ENCODE measurements at regions not wholly inside any gene's neighbourhood (a gene's known extent, or its start where the extent isn't known, plus 50 kb on each side); places are given as distances from the start of the nearest gene placed in this dataset.

DNA sequence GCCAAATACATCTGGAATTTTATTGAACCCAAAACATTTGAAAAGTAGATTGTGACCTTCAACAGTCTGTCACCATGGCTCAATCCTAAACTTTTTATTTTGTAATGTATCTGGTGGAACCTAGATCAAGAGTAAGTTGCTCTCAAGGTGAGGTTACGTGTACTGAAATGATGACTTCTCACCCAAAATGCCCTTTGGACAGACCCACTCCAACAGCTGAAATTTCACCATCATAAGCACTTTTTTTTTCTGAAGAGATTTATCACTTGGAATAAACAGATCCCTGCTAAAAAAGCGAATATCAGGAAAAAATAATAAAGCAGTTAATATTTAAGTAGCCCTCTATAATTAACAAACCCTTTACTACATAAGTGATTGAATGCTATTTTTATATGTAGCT is 155.0 kb upstream of the FBXL7 start:
- H3K27me3 ChIP-seq (replicated peaks in 1 of 4; ENCODE audit: control insufficient read depth in 3 of 4, extremely low read depth in 1 of 4, insufficient read depth in 3 of 4, low read length in 3 of 4) = no peaks in the 10 kb centered on the region
- H2AK5ac ChIP-seq (ENCODE audit: low read depth, low read length) = no peak overlapping the region
- no peak overlapping the region for H2BK5ac ChIP-seq (ENCODE audit: low read depth, low read length)
- no peak overlapping the region for H4K8ac ChIP-seq (ENCODE audit: extremely low read depth, insufficient read depth, low read length)
- H2AFZ ChIP-seq (ENCODE audit: low read length) = no peak overlapping the region
- POLR2A ChIA-PET (ENCODE audit: partially characterized antibody) = interaction anchor here (1.0 kb wide), 1 partner anchor 9 kb away, joined by 3 read pairs; no protein-coding TSS in a partner anchor
- no peak overlapping the region for H3K18ac ChIP-seq (ENCODE audit: extremely low read depth, low read length)
- no peak overlapping the region for H2BK120ac ChIP-seq (replicated peaks; ENCODE audit: low read depth, low read length)
- H3K4me1 ChIP-seq (replicated peaks in 1 of 4; ENCODE audit: control insufficient read depth in 3 of 4, insufficient read depth in 4 of 4, low read length in 3 of 4) = no peaks in the 10 kb centered on the region
- H4K20me1 ChIP-seq (replicated peaks in 1 of 2; ENCODE audit: control insufficient read depth in 1 of 2, insufficient read depth in 2 of 2, low read length in 2 of 2) = no peaks in the 10 kb centered on the region
- H2BK15ac ChIP-seq (ENCODE audit: low read length) = no peak overlapping the region
- no peaks in the 10 kb centered on the region for H3K36me3 ChIP-seq (ENCODE audit: control insufficient read depth in 2 of 4, insufficient read depth in 4 of 4, low read length in 3 of 4)
- H3K23me2 ChIP-seq (ENCODE audit: low read depth, low read length) = no peaks in the 10 kb centered on the region
- H3K4me2 ChIP-seq (ENCODE audit: insufficient read depth in 1 of 2, low read depth in 2 of 2, low read length in 2 of 2) = no peak overlapping the region
- H3K23ac ChIP-seq (ENCODE audit: insufficient read length) = no peak overlapping the region
- FAIRE-seq (no peak), DNase-seq (ENCODE audit: low read depth in 1 of 2, low spot score in 2 of 2) (no peak)
- no peak overlapping the region for H4K91ac ChIP-seq (replicated peaks; ENCODE audit: insufficient read length, low read length)
- no peak overlapping the region for H3K27ac ChIP-seq (ENCODE audit: low read depth, low read length)
- no peak overlapping the region for H3K4me3 ChIP-seq (ENCODE audit: extremely low read depth in 1 of 4, insufficient read depth in 2 of 4, low read depth in 3 of 4, low read length in 4 of 4)
- H3K79me2 ChIP-seq (ENCODE audit: control insufficient read depth in 1 of 2, insufficient read depth in 2 of 2, low read length in 2 of 2) = no peaks in the 10 kb centered on the region
- H4K5ac ChIP-seq (ENCODE audit: insufficient read length, low read depth, low read length) = no peak overlapping the region
- no peak overlapping the region for H2BK12ac ChIP-seq (ENCODE audit: low read depth, low read length)
- no peak overlapping the region for H3K56ac ChIP-seq (replicated peaks; ENCODE audit: insufficient read length, low read depth, low read length)
- H2BK20ac ChIP-seq (ENCODE audit: low read length) = no peak overlapping the region
- no peaks in the 10 kb centered on the region for H3K79me1 ChIP-seq (ENCODE audit: low read depth, low read length)
- H3K9ac ChIP-seq (replicated peaks in 1 of 4; ENCODE audit: extremely low read depth in 1 of 4, low read depth in 3 of 4, low read length in 3 of 4) = no peak overlapping the region
- CTCF ChIA-PET (ENCODE audit: partially characterized antibody) = interaction anchor here (0.7 to 0.9 kb wide), 2 partner anchors 15 to 24 kb away, joined by 3 read pairs; no protein-coding TSS in a partner anchor
- no peak overlapping the region for H3K14ac ChIP-seq (ENCODE audit: insufficient read length)
- no peak overlapping the region for H3K4ac ChIP-seq (replicated peaks; ENCODE audit: insufficient read length, low read depth, low read length)
- no peaks in the 10 kb centered on the region for H3K9me3 ChIP-seq (ENCODE audit: insufficient read depth in 2 of 2, low read depth in 1 of 2, low read length in 1 of 2)
- WGBS, 2 experiments (ENCODE audit: extremely low coverage in 1 of 2, insufficient coverage in 1 of 2, insufficient read length in 1 of 2, insufficient replicate concordance in 2 of 2, low coverage in 1 of 2, low lambda C conversion rate in 2 of 2, missing lambda C conversion rate in 1 of 2) = 95% methylated on average over 2 of the region's 2 CpGs; no CpG with 5 or more reads in 1 of the 2 experiments
- TF ChIP-seq GTF2F1 (IDR thresholded peaks at IDR 0.05; ENCODE audit: borderline replicate concordance, low read depth, low read length) = no peak
- no peak for TF ChIP-seq SIN3A (conservative IDR thresholded peaks at IDR 0.05 in 1 of 2, IDR thresholded peaks at IDR 0.05 in 1 of 2; ENCODE audit: low read depth in 1 of 2, low read length in 2 of 2)
- TF ChIP-seq EGR1 (IDR thresholded peaks at IDR 0.05; ENCODE audit: borderline replicate concordance, low read depth, low read length) = no peak
- TF ChIP-seq ZNF274 (IDR thresholded peaks at IDR 0.05; ENCODE audit: borderline replicate concordance, extremely low read depth, low read length) = no peak
- no peak for TF ChIP-seq ASH2L (IDR thresholded peaks at IDR 0.05; ENCODE audit: low read length)
- TF ChIP-seq KDM5A (IDR thresholded peaks at IDR 0.05; ENCODE audit: low read length) = no peak
- TF ChIP-seq GABPA (IDR thresholded peaks at IDR 0.05; ENCODE audit: borderline replicate concordance, insufficient read depth, low read length) = no peak
- TF ChIP-seq SRF (IDR thresholded peaks at IDR 0.05; ENCODE audit: low read depth, low read length) = no peak
- TF ChIP-seq HDAC2 (IDR thresholded peaks at IDR 0.05; ENCODE audit: borderline replicate concordance in 1 of 2, low read depth in 2 of 2, low read length in 2 of 2) = no peak
- TF ChIP-seq YY1 (IDR thresholded peaks at IDR 0.05; ENCODE audit: low read depth, low read length) = no peak
- no peak for TF ChIP-seq BCL11A (IDR thresholded peaks at IDR 0.05; ENCODE audit: low read depth in 2 of 2, low read length in 2 of 2)
- no peak for TF ChIP-seq FOSL1 (IDR thresholded peaks at IDR 0.05; ENCODE audit: insufficient read depth, low read depth, low read length)
- no peak for TF ChIP-seq POLR2AphosphoS5 (IDR thresholded peaks at IDR 0.05; ENCODE audit: low read depth, low read length)
- no peak for TF ChIP-seq RAD21 (IDR thresholded peaks at IDR 0.05 in 1 of 2, conservative IDR thresholded peaks at IDR 0.05 in 1 of 2; ENCODE audit: low read depth in 2 of 2, low read length in 2 of 2)
- no peak for TF ChIP-seq SP4 (IDR thresholded peaks at IDR 0.05; ENCODE audit: low read length)

All from H1 (cell line).